Medulla oblongata (tissue), 1 donor: ENCODE measurements at regions not wholly inside any gene's neighbourhood (a gene's known extent, or its start where the extent isn't known, plus 50 kb on each side); places are given as distances from the start of the nearest gene placed in this dataset.
"Not testable (repeated sequence)": the region's sequence is repeated elsewhere in the genome, so short reads cannot be mapped to it uniquely, and the experiment has no call there.

ENCODE experiments used
- DNase-seq: peaks from one replicate; pipeline ENCODE4 v3.0.0-alpha.2; 2015; ENCODE audit errors: extremely low spot score

DNA sequence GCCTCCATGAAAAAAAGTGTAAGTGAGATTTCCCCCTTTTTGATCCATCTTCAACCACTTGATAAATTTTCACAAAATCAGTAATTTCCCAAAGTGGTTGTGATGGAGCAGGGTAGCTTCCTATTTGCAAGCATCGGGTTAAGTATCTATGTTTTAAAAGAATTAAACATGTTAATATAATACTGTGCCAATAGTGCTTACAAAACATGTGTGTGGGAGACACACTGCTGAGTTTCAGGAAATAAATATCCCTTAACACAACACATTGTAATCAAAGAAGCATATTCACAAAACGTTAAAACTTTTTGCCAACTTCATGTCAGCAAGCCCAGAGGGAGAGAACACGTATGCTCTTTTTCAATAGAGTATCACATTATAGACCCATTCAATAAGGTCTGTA, 526.9 kb downstream of the TTLL7 start:
- not testable (repeated sequence) for DNase-seq

GRCh38 chr1:83471272-83471671, 527.7 kb downstream of the TTLL7 start:
- not testable (repeated sequence) for DNase-seq

DNA sequence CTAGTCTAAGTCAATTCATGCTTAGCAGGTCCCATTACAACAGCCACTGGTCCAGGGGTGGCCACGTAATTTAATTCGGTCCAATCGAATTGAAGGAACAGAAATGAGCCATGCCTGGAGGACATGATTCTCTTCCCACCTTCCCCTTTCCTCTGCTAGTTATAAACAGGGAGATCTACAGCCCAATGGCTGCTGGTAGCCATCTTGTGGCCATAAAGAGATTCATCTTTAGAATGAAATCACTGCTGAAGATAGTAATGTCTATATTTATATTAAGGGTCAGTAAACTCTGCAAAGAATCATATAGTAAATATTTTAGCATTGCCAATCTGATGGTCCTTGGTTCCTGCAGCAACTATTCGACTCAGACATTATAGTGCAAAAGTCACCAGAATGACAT, 530.6 kb downstream of the TTLL7 start:
- peak; percentile 15 for DNase-seq

- DNase-seq = not testable (repeated sequence)
Observed at GRCh38 chr1:83457735-83458248, 541.1 kb downstream of the TTLL7 start.

- not testable (repeated sequence) for DNase-seq
Observed at GRCh38 chr1:83457281-83457680, 541.7 kb downstream of the TTLL7 start.

GRCh38 chr1:83455753-83456152, 543.2 kb downstream of the TTLL7 start:
- DNase-seq = not testable (repeated sequence)

- DNase-seq = peak; percentile 72
Observed at GRCh38 chr1:83445873-83446272, 553.1 kb downstream of the TTLL7 start.

GRCh38 chr1:83442412-83442811, 556.5 kb downstream of the TTLL7 start:
- not testable (repeated sequence) for DNase-seq

- not testable (repeated sequence) for DNase-seq
Observed at GRCh38 chr1:83440586-83440985, 558.3 kb downstream of the TTLL7 start.

- DNase-seq = not testable (repeated sequence)
Observed at GRCh38 chr1:83440021-83440420, 558.9 kb downstream of the TTLL7 start.

- not testable (repeated sequence) for DNase-seq
Observed at GRCh38 chr1:83438316-83438715, 560.6 kb downstream of the TTLL7 start.

- DNase-seq = not testable (repeated sequence)
Observed at GRCh38 chr1:83435336-83435735, 563.6 kb downstream of the TTLL7 start.

- not testable (repeated sequence) for DNase-seq
Observed at GRCh38 chr1:83427566-83427965, 571.4 kb downstream of the TTLL7 start.

GRCh38 chr1:83423382-83423781, 575.5 kb downstream of the TTLL7 start:
- not testable (repeated sequence) for DNase-seq

DNA sequence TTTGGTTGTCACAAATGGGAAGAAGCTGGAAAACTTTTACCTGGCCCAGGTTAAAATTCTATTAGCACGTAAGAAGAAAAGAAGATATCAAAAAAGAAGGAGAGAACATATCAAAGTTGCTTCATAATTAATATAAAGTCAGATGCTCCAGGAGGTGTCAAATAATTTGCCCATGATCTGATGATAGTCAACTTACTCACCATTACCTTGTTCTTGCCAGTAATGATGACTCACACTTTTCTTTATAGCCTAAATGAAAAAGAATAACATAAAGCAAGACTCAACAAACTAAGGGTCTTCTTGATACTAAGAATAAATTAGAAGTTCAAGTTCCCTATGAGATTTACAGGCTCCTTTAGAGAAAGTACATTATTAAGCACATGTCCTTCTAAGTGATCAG, 580.4 kb downstream of the TTLL7 start:
- no peak for DNase-seq

- not testable (repeated sequence) for DNase-seq
Observed at GRCh38 chr1:83413839-83414107, 585.2 kb downstream of the TTLL7 start.

GRCh38 chr1:83410746-83411413, 588.1 kb downstream of the TTLL7 start:
- not testable (repeated sequence) for DNase-seq

DNA sequence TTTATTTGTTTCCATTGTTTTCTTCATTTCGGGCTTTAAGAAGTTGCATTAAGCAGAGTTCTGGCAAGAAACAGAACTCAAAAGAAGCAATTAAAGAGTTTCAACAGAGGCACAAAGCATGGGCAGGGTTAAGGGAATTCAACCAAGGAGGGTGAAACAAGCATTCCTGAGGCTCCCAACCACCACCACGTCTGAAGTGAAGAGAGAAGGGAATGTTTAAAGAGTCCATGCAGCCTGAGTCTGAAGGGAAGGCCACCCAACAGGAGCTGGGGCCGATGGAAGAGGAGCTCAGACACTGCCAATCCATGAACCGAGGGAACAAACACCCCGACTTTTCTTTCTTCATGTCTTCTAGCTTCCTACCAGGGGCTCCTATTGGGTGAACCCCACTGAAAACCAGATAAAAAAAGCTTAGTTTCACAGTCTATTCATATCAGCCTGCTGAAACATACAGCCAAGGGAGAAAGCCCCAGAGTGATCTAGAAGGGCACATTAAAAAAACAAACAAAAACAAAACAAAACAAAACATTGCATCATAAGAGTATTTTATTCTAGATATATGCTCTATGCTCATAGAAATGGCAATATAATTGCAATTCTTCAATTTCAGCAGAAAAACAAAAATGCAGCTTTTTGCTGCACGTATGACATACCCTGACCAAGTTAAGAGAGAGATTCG, 592.1 kb downstream of the TTLL7 start:
- DNase-seq = not testable (repeated sequence)

DNA sequence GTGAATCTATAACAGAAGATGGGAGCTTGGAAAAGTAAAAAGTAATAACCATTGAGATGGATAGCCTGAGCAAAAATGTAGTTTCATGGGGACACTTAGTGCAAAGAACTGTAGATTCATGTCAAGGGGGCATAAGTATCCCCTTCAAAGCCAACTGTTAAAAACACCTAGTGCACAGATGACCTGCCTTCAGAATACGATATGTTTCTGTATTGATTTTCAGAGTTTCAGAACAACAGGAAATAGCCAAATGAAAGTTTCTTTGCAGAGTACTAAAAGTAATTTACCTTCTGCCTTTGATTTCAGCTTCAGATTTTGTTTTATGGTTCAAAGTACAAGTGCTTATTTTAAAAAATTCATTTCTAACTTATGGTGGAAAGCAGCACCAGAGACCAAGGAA, 593.1 kb downstream of the TTLL7 start:
- not testable (repeated sequence) for DNase-seq

DNA sequence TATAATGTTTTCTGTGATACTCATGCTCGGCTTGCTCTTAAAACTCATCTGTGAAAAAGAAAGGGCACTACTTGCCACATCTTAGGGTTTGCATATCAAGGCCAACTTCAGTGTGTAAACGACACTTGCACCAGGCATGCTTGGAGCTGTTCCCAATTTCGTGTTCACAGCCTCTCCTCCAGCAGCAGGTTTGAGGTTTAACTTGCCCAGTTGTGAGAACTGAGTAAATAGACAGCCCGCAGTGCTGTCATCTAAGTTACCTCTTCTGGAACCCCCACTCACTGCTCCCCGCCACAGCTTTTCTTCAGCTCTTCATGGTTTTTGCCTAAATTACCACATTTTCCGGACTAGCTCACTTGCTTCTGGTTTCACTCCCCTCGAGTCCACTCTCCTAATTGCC, 595.4 kb downstream of the TTLL7 start:
- DNase-seq = not testable (repeated sequence)

GRCh38 chr1:83401146-83401545, 597.8 kb downstream of the TTLL7 start:
- DNase-seq = not testable (repeated sequence)

- DNase-seq = not testable (repeated sequence)
Observed at GRCh38 chr1:83400173-83400572, 598.8 kb downstream of the TTLL7 start.

DNA sequence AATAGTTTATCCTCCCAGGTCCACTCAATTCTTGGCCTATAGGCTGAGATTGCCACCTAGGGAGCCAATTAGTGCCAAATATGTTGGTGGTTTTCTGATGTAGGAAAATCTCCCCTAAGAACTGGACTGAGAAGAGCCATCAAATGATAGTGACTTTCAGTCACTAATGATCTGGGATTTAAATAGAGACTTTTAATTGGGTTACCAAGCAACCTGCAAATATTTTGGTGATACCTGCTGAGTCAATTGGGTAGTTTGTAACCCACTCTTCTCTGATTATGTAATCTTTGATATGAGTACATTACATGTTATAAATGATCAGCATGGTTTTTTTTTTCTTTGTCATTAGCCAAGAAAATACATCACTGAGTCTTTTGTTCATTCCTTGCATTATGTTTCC, 600.8 kb downstream of the TTLL7 start:
- DNase-seq = not testable (repeated sequence)
